D341Med (cell line): ENCODE measurements at regions not wholly inside any gene's neighbourhood (a gene's known extent, or its start where the extent isn't known, plus 50 kb on each side); places are given as distances from the start of the nearest gene placed in this dataset.
"Not testable (repeated sequence)": the region's sequence is repeated elsewhere in the genome, so short reads cannot be mapped to it uniquely, and the experiment has no call there.

Experiments
- DNase-seq: peaks from one replicate; pipeline ENCODE4 v3.0.0; 2012; ENCODE audit warnings: low spot score

GRCh38 chr16:48997946-48998345, 283.7 kb downstream of the CBLN1 start:
- no peak for DNase-seq

GRCh38 chr16:48997081-48997615, 284.5 kb downstream of the CBLN1 start:
- no peak for DNase-seq

GRCh38 chr16:48978501-48978900, 303.1 kb downstream of the CBLN1 start:
- no peak for DNase-seq

- no peak for DNase-seq
These were observed 309.4 kb downstream of the CBLN1 start for GRCh38 chr16:48972236-48972635.

GRCh38 chr16:48971571-48972077, 310.0 kb downstream of the CBLN1 start:
- no peak for DNase-seq

- no peak for DNase-seq
These were observed 311.4 kb downstream of the CBLN1 start for GRCh38 chr16:48970216-48970615.

GRCh38 chr16:48969611-48970010, 312.0 kb downstream of the CBLN1 start:
- no peak for DNase-seq

- DNase-seq: no peak
These were observed 316.3 kb downstream of the CBLN1 start for GRCh38 chr16:48965386-48965785.

GRCh38 chr16:48963901-48964615, 317.6 kb downstream of the CBLN1 start:
- DNase-seq: no peak

GRCh38 chr16:48963306-48963705, 318.3 kb downstream of the CBLN1 start:
- no peak for DNase-seq

GRCh38 chr16:48961546-48961945, 320.1 kb downstream of the CBLN1 start:
- DNase-seq: no peak

- no peak for DNase-seq
These were observed 320.8 kb downstream of the CBLN1 start for GRCh38 chr16:48960830-48961229.

- DNase-seq: no peak
These were observed 321.9 kb downstream of the CBLN1 start for GRCh38 chr16:48959747-48960146.

- no peak for DNase-seq
These were observed 322.4 kb downstream of the CBLN1 start for GRCh38 chr16:48959204-48959603.

GRCh38 chr16:48958681-48959080, 323.0 kb downstream of the CBLN1 start:
- DNase-seq: no peak

GRCh38 chr16:48956620-48957019, 325.0 kb downstream of the CBLN1 start:
- DNase-seq: no peak

- no peak for DNase-seq
These were observed 325.8 kb downstream of the CBLN1 start for GRCh38 chr16:48955837-48956236.

GRCh38 chr16:48951621-48952125, 330.0 kb downstream of the CBLN1 start:
- not testable (repeated sequence) for DNase-seq

- DNase-seq: no peak
These were observed 331.5 kb downstream of the CBLN1 start for GRCh38 chr16:48950184-48950583.

- no peak for DNase-seq
These were observed 332.0 kb downstream of the CBLN1 start for GRCh38 chr16:48949636-48950035.

- DNase-seq: no peak
These were observed 332.7 kb downstream of the CBLN1 start for GRCh38 chr16:48948911-48949310.

- DNase-seq: no peak
These were observed 334.3 kb downstream of the CBLN1 start for GRCh38 chr16:48947371-48947713.

GRCh38 chr16:48946686-48947370, 334.8 kb downstream of the CBLN1 start:
- DNase-seq: no peak
